22Rv1 (cell line): ENCODE measurements at regions not wholly inside any gene's neighbourhood (a gene's known extent, or its start where the extent isn't known, plus 50 kb on each side); places are given as distances from the start of the nearest gene placed in this dataset.
"Not testable (repeated sequence)": the region's sequence is repeated elsewhere in the genome, so short reads cannot be mapped to it uniquely, and the experiment has no call there.

Experiments used
- CTCF ChIP-seq: fragments of 450-650 bp; IDR thresholded peaks from 2 replicates; pipeline ENCODE4 v1.5.1; 2017; ENCODE audit warnings: mild to moderate bottlenecking
- ZFX ChIP-seq: fragments of 450-650 bp; IDR thresholded peaks from 2 replicates; pipeline ENCODE4 v1.6.1; 2017; ENCODE audit warnings: antibody characterized with exemption, borderline replicate concordance

- not testable (repeated sequence) for TF ChIP-seq ZFX, CTCF
Observed at GRCh38 chr10:120213283-120213682, 243.7 kb upstream of the PLPP4 start.
